ENCODE measurements at regions not wholly inside any gene's neighbourhood (a gene's known extent, or its start where the extent isn't known, plus 50 kb on each side); places are given as distances from the start of the nearest gene placed in this dataset.

DNA sequence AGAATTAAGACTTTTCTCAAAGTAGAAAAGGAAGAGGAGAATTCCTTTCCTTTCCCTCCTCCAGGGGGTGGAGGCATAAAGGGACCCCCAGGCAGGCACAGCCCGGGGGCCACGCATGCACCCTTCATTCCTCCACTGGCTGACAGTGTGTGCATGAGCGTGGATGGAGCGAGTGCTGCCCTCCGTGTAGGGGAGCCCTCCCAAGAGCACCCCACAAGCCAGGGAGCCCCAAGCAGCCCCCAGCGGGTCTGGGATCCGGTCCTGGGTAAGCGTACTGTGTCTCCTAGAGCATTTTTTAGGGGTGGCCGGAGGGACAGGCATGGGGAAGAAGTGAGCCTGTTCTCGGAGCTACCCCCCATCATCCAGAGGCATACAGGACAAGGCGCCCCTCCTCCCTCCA lies 120.5 kb downstream of the SIK1 start:
- Histone ChIP-seq H3F3A (ENCODE audit: low read depth) (no peaks in the 10 kb centered on the region), H3K4me2 (no peak overlapping the region), H3K36me3 (no peaks in the 10 kb centered on the region), H3K79me2 (ENCODE audit: low read depth) (no peaks in the 10 kb centered on the region), H3K4me1 (no peaks in the 10 kb centered on the region), H3K9me3 (ENCODE audit: low read depth) (no peaks in the 10 kb centered on the region), H4K20me1 (ENCODE audit: low read depth) (no peaks in the 10 kb centered on the region), H3K4me3 (no peak overlapping the region), H2AFZ (replicated peaks) (no peak overlapping the region), H3K27ac (no peak overlapping the region), H3K27me3 (no peaks in the 10 kb centered on the region), H3K9ac (no peak overlapping the region)
- H3K27me3 Mint-ChIP-seq (ENCODE audit: insufficient read depth, low read depth), result peaks cover 2% of the 10 kb centered on the region
- no peaks in the 10 kb centered on the region for H3K9me3 Mint-ChIP-seq
- H3K4me1 Mint-ChIP-seq, result peaks cover 19% of the 10 kb centered on the region
- TF ChIP-seq EZH2 (IDR thresholded peaks at IDR 0.05), result no peak
- no peak for TF ChIP-seq EZH2phosphoT487 (IDR thresholded peaks at IDR 0.05)
- TF ChIP-seq, protein P1, sequence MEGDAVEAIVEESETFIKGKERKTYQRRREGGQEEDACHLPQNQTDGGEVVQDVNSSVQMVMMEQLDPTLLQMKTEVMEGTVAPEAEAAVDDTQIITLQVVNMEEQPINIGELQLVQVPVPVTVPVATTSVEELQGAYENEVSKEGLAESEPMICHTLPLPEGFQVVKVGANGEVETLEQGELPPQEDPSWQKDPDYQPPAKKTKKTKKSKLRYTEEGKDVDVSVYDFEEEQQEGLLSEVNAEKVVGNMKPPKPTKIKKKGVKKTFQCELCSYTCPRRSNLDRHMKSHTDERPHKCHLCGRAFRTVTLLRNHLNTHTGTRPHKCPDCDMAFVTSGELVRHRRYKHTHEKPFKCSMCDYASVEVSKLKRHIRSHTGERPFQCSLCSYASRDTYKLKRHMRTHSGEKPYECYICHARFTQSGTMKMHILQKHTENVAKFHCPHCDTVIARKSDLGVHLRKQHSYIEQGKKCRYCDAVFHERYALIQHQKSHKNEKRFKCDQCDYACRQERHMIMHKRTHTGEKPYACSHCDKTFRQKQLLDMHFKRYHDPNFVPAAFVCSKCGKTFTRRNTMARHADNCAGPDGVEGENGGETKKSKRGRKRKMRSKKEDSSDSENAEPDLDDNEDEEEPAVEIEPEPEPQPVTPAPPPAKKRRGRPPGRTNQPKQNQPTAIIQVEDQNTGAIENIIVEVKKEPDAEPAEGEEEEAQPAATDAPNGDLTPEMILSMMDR (IDR thresholded peaks at IDR 0.05), result no peak
- H3K36me3 Mint-ChIP-seq, result no peaks in the 10 kb centered on the region
- DNase-seq (ENCODE audit: low spot score), result no peak
- no peak overlapping the region for H3K27ac Mint-ChIP-seq
- no peak overlapping the region for H3K4me3 Mint-ChIP-seq

DNA sequence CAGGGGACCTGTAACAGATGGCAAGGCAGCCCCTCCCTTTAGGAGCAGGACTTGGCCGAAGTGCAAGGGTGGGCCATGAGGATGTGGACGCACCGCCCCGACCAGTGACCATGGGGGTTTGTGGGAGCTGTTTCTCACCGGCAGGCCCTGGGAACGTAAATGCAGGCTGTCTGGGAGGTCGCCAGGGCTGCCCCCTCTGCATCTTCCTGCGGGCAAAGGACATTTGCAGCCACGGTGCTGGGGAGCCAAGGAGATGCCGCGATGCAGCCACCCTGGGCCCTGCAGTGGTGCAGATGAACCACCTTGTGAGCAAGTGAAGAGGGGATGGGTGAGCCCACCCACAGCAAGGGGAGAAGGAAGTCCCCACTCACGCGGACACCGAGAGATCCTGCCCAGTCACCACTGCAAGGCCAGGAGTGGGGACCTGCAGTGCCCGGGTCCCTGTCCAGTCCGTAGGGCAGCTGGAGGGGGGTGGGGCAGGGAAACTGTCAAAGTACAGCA lies 121.1 kb downstream of the SIK1 start:
- Histone ChIP-seq H3F3A (ENCODE audit: low read depth) (no peaks in the 10 kb centered on the region), H3K9me3 (ENCODE audit: low read depth) (no peaks in the 10 kb centered on the region), H3K9ac (no peak overlapping the region), H3K27me3 (no peaks in the 10 kb centered on the region), H3K4me1 (no peaks in the 10 kb centered on the region), H3K4me3 (no peak overlapping the region), H3K36me3 (no peaks in the 10 kb centered on the region), H3K27ac (no peak overlapping the region), H3K4me2 (no peak overlapping the region), H2AFZ (replicated peaks) (no peak overlapping the region), H4K20me1 (ENCODE audit: low read depth) (no peaks in the 10 kb centered on the region), H3K79me2 (ENCODE audit: low read depth) (no peaks in the 10 kb centered on the region)
- Mint-ChIP-seq H3K27ac (no peak overlapping the region), H3K36me3 (no peaks in the 10 kb centered on the region), H3K4me1 (peaks cover 21% of the 10 kb centered on the region), H3K27me3 (ENCODE audit: insufficient read depth, low read depth) (peaks cover 2% of the 10 kb centered on the region), H3K4me3 (no peak overlapping the region), H3K9me3 (no peaks in the 10 kb centered on the region)
- TF ChIP-seq EZH2phosphoT487 (IDR thresholded peaks at IDR 0.05) (no peak), EZH2 (IDR thresholded peaks at IDR 0.05) (no peak)
- TF ChIP-seq, protein P1 (IDR thresholded peaks at IDR 0.05), result no peak
- no peak for DNase-seq (ENCODE audit: low spot score)

DNA sequence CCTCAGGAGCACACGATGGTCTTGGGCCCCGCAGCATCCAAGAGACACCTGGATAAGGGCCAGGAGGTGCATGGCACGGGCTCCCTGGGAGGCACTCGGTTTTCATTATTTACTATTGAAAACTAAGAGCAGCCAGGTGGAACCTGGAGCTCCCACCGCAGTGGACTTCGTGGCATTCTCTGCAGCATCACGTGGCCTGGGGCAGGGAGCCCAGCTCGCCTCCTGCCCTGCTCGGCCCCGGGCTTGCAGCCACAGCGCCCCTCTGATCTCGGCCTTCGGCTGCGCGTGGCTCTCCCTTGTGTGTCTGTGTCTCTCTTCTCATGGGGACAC lies 121.6 kb downstream of the SIK1 start:
- no peaks in the 10 kb centered on the region for H3K9me3 Mint-ChIP-seq
- no peaks in the 10 kb centered on the region for H3K4me1 ChIP-seq
- H3K4me3 ChIP-seq, result no peak overlapping the region

More for the DNA sequence above, 121.6 kb downstream of the SIK1 start:
- Mint-ChIP-seq H3K4me1 (peaks cover 25% of the 10 kb centered on the region), H3K4me3 (no peak overlapping the region), H3K36me3 (no peaks in the 10 kb centered on the region), H3K27me3 (ENCODE audit: insufficient read depth, low read depth) (peaks cover 2% of the 10 kb centered on the region), H3K27ac (no peak overlapping the region)
- TF ChIP-seq EZH2 (IDR thresholded peaks at IDR 0.05), result no peak
- TF ChIP-seq, protein P1 (IDR thresholded peaks at IDR 0.05), result no peak
- no peak for TF ChIP-seq EZH2phosphoT487 (IDR thresholded peaks at IDR 0.05)
- Histone ChIP-seq H3K79me2 (ENCODE audit: low read depth) (no peaks in the 10 kb centered on the region), H3F3A (ENCODE audit: low read depth) (no peaks in the 10 kb centered on the region), H4K20me1 (ENCODE audit: low read depth) (no peaks in the 10 kb centered on the region), H3K9me3 (ENCODE audit: low read depth) (no peaks in the 10 kb centered on the region), H3K27ac (no peak overlapping the region), H3K36me3 (no peaks in the 10 kb centered on the region), H3K9ac (no peak overlapping the region), H2AFZ (replicated peaks) (no peak overlapping the region), H3K27me3 (no peaks in the 10 kb centered on the region), H3K4me2 (no peak overlapping the region)
- no peak for DNase-seq (ENCODE audit: low spot score)
